GM18868 (cell line): ENCODE measurements at regions not wholly inside any gene's neighbourhood (a gene's known extent, or its start where the extent isn't known, plus 50 kb on each side); places are given as distances from the start of the nearest gene placed in this dataset.

ENCODE experiments used
- ATAC-seq: cut with Tn5 transposase; IDR thresholded peaks from one replicate; pipeline ENCODE4 v1.9.1; 2021; ENCODE audit warnings: mild to moderate bottlenecking, moderate library complexity; ENCODE audit not compliant: unreplicated experiment

- no peak for ATAC-seq
These were observed 73.9 kb upstream of the FSTL5 start for GRCh38 chr4:162237676-162238075.

GRCh38 chr4:162234595-162234994, 70.8 kb upstream of the FSTL5 start:
- ATAC-seq, result no peak

- no peak for ATAC-seq
These were observed 68.5 kb upstream of the FSTL5 start for GRCh38 chr4:162232349-162232748.

GRCh38 chr4:162229670-162230069, 65.9 kb upstream of the FSTL5 start:
- ATAC-seq, result no peak

GRCh38 chr4:162221148-162221547, 57.3 kb upstream of the FSTL5 start:
- ATAC-seq, result no peak
